Fibroblast of skin of abdomen (primary cell): ENCODE measurements at regions not wholly inside any gene's neighbourhood (a gene's known extent, or its start where the extent isn't known, plus 50 kb on each side); places are given as distances from the start of the nearest gene placed in this dataset.

ENCODE experiments used
- DNase-seq: peaks from one replicate; pipeline ENCODE4 v3.0.0-alpha.2; 2013

DNA sequence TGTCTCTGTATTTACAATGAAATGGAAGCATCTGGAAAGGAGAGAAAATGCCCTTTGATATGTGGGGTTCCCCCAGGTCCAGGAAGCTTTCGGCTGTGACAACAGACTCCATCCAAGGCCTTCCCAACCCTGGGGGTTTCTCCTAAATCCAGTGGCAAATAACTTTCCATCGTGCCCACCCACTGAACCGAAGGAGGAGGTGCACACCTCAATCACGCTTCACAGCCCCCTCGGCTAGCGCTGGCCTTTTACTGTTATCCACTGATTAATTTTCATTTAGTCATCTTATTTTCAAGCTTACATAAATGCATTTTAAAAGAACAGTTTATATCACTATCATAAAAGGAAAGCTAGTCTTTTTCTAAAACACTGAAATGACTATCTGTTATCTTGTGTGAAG, 286.8 kb upstream of the ZMIZ1 start:
- no peak for DNase-seq

DNA sequence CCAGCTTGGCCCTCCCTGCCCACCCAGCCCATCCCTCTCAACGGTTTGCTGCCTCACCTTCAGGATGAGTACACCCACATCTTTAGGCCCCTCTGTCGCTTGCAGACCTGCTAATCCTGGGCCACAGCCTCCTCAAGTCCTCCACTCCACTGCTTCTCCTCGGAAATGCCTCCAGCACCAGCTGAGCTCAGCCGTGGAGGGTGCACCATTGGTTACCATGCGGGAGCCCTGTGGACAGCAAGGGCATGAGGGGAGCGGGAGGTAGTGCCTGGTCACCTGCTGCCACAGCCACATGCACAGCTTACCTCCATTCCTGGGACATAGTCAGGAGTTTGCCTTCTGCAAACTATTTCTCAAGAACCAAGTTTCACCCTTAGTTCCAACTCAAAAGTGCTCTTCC, 286.3 kb upstream of the ZMIZ1 start:
- no peak for DNase-seq

DNA sequence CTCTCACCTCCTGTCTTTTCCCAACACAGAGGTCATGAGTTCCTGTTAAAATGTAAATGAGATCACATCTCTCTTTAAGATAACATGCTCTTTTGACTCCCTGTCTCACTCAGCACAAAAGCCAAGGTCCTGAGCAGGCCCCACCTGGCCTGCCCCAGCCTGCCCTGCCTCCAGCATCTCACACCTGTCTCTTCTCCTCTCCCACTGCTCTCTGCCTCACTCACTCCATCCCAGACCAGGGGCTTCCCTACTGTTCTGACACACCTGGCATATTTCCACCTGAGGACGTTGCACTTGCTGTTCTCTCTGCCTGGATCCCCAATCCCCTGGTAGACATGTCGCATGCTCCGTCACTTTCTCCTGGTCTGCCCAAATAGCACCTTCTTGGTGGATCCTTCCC, 285.0 kb upstream of the ZMIZ1 start:
- no peak for DNase-seq

DNA sequence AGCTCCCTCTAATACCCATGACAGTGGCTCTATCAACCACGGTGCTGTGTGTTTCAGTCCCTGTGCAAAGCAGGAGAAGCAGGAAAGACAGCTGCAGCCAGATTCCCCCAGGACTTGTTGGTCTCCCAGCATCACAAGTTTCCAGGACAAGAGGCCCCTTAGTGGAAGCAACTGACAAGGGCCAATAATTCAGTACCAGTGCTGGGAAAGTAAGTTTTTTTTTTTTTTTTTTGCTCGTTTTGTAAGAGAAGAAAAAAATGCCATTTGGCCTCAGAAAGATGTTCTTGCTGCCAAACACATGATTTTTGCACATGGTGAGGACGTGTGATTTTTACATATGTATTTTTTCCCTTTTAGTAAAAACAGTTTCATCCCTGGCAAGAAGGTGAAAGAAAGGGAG, 284.2 kb upstream of the ZMIZ1 start:
- DNase-seq = no peak

DNA sequence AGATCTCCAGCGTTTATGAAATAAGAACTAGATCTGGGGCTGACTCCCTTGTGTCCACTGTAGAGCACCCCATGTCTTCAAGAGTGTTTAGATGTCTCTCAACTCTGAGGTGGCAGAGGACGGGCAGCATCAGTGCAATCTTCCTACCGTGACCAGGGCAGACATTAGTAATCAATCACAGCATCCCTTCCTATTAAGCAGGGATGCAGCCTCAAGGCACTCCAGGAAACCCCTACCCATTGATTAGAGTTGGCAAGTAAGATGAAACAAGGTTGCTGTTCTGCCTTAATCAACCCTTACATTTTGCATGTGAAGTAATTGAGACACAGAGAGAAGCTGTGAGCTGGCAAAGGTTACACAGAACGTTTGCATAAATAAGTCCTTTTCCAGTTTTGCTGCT, 283.7 kb upstream of the ZMIZ1 start:
- no peak for DNase-seq

DNA sequence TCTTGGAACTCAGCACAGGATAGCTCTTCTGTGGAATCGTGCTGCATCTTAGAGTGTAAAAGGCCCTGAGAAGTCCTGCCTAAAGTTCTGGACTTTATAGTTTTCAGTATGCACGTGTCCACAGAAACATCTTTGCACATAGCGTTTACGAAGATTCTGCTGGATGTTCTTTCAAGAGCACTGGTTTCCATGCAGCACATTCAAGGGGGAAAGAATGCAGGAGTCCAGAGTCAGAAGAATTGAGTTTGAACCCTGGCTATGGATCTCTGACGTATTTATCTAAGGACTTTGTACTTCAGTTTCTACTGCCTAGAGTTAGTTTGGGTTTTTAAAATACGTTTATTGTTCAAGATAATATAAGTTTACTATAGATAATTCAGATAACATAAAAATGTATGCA, 282.8 kb upstream of the ZMIZ1 start:
- no peak for DNase-seq

DNA sequence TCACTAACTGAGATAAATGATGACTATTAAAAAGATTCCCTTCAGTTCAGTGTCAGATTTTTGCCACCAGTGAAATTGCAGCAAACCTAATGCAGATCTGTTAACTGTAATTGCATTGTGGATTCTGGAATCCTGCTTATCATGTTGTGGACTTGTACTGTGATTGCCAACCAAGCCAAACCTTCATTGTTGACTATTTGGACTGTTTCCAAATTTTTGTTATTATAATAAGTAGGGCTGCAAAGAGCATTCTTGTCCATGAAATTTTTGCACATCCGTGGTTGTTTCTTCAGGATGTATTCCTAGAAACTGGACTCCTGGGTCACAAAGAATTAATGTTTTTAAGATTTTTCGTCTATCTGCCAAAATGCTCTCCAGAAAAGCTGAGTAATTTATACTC, 281.6 kb upstream of the ZMIZ1 start:
- no peak for DNase-seq

DNA sequence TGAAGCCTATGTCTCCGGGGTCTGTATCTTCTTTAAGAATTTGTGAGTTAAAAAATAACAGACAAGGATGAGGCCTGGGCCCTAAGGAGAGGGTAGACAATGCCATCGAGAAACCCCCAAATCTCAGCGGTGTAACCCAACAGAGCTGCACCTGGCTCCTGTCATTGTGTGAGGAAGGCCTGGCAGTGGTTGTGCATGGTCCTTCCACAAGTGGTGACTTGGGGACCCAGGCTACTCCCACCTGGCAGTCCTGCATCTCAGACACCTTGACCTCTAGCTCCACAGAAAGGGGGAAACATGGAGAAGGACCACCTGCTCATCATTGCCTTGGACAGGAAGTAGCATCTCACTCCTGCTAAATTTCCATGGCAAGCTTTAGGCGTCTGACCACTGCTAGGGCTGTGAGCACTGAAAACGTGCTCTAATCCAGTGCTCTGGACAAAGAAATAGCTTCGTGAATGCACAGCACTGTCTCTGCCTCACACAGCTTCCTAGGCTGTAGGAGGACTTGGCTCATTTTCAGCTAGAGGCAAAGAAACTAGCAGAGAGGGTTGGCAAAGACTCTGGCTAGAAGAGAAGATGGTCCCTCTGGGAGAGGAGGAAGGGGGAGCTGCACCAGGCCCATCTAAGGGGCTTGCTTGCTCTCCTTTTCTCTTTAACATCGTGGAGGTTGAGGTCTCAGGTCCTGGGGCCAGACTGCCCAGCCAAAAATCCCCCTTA, 273.9 kb upstream of the ZMIZ1 start:
- DNase-seq = no peak

DNA sequence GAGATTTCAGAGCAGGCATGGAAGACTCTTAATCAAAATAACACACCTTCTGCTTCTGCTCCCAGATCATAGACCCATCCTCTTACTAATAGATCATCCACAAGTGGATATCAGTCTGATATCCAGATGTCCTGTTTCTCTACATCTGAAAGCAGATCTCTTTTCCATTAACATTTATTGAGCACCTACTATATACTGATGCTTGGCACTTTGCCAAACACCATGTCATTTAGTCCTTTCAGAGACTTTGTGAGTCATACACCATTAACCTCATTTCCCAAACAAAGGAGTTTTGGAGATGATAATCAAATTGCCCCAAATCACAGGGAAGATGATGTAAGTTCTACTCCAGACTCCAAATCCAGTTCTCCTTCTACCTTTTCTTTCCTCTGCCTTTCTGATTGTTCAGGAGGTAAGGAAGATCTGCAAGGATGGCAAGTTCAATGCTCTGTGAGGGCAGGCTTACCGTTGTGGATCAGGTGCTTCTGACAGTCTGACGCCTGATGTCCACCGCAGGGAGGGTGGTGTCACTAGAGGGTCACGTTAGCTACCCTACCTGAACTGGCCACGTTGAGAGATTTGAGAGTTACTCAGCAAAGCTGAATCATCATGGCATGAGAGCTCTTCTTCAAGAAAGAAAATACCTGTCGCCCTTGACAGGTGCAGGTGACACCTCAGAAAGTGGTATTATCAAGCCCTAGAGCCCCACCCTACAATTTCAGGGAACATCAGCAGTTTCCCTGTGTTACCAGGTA, 269.6 kb upstream of the ZMIZ1 start:
- DNase-seq = no peak

DNA sequence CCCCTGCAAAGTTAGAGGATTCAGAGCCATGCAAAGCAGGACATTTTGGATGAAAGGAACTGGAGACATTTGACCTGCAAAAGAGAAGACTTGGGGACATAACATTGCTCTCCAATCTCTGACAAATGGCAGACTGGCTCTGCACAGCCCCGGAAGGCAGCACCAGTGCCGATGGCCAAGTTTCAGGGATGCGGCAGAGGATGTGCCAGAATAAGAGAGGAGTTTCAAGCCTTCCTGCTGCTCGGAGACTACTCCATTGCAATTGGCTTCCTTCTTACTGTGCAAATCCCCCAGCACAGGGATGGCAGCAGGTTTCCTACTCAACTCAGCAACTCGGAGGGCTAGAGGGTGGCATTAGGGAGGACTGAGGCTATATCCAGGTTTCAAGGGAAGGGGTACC, 268.8 kb upstream of the ZMIZ1 start:
- no peak for DNase-seq

DNA sequence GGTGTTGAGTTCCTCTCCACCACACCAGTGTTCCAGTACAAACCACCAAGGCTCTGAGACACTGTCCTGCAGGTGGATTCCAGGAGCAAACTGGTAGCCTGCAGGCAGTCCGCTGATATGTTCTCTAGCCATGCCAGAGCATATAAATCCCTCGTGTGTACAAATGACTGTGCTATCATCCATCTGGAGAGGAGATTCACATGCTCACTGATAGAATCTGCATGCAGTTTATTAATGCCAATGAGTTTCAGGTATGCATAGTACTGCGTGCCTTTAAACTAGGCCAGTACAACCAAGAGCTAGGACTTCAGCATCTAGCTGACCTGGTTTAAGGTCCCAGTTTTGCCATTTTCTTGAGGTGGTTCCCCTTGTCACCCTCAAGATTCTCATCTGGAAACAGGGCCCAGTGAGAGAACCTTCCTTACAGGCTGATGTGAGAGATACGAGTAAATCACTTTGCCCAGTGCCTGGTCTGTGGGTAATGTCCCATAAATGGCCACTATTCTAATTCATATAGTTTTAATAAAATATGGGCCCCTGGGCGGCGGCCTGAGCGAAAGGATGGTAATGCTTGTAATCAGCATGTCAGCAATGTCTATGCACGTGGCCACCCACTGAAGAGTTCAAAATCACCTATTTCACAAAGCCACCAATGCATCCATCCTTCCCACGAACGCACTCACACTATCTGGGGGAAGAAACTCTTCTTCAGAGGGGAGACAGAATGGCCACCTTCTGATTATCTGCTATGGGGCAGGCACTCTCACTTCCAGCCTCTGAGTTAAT, 268.0 kb upstream of the ZMIZ1 start:
- no peak for DNase-seq

DNA sequence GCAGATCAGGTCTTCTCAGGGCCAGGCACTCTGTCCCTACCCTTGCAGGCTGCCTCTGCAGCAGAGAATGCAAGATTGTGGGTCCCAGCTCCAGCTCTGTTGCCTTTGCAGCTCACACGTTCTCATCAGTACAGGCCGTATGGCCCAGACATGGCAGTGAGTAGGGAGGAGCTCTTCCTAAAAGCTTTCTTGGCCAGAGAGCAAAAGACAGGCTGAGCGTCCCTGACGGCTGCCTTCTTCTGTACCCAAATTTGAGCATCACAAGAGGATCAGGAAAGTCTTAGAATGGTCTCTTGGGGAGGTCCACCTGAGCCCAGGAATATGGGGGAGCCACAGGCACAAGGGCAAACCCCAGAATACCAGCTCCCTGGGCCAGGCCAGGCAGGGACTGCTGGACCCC, 266.3 kb upstream of the ZMIZ1 start:
- peak; percentile 28 for DNase-seq

DNA sequence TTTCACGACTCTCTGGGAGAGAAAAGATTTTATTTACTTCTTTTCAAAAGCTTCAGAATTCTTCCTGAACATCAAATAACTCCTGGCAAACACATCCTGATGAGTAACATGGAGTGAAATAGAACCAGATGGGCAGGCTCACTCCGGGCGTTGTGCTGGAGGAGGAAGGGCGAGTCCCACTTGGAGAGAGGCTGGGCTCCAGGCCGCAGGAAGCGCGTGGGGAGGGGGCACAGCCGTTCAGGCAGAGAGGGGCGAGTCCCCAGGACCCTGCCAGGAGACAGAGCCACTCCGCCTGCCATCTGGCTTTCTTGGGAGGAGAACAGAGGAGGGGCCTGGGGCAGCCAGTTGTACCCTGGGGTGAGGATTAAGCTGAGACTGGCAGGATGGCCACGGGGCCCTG, 265.9 kb upstream of the ZMIZ1 start:
- DNase-seq = peak; percentile 88

DNA sequence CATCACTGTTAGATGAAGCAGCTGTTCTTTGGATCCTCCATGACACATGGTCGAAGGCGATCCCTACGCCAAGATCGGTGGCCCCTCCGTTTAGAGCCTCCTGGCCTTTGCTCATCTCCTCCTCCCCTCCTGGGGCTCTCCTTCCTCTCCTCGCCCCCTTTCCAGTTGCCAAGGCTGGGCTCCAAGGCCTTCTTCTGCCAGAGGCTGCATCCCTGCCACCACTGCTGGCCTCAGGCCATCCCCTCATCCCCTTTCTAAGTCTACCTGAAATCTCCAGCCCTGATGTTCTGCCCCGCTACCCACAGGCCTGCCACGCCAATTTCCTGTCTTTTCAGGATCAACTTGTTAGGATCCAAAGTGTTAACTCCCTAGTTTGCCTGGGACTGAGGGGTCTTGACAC, 265.1 kb upstream of the ZMIZ1 start:
- no peak for DNase-seq

DNA sequence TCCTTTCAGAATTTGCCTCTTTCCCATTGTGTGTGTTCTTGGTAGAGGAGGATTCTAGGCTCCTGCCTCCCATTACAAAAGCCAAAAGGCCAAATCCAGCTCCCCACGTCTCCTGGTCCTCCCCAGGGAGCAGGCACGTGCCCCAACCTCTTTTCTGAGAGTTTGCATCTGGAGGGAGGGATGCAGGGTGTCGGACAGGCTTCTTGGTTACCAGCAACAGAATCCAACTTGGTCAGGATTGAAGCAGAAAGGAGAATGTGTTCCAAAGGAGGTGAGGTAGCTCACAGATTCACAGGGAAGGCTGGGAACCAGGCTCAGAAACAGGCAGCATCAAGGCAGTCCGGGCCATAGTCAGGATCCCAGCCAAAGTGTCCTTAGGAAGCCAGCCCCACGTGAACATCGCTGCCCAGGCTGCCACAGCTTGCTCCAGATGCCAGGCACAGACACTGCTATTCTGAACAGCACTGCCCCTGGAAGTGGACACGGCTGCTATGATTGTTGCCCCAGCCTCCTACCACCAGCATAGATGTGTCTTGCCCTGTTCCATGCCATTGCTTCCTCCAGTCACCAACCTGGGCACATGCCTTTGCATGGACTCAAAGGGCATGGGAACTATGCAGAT, 264.2 kb upstream of the ZMIZ1 start:
- DNase-seq = no peak

DNA sequence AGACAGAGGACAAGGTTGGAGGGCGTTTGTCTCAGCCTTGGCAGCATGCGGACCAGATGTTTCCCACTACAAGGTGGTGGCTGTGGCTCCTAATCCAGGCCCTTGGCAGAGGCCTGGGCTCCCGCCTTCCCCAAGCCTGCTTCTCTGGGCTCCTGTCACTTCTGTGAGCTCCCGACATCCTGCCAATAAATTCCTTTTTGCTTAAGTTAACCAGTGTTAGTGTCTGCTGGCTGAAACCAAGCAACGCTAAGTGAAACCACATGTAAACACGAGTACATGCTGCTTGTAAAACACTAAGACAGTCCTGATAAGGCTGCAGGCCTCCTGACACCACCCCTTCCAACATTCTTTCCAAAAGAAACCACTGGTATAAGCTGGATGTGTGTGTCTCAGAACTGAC, 263.6 kb upstream of the ZMIZ1 start:
- DNase-seq = peak; percentile 99

DNA sequence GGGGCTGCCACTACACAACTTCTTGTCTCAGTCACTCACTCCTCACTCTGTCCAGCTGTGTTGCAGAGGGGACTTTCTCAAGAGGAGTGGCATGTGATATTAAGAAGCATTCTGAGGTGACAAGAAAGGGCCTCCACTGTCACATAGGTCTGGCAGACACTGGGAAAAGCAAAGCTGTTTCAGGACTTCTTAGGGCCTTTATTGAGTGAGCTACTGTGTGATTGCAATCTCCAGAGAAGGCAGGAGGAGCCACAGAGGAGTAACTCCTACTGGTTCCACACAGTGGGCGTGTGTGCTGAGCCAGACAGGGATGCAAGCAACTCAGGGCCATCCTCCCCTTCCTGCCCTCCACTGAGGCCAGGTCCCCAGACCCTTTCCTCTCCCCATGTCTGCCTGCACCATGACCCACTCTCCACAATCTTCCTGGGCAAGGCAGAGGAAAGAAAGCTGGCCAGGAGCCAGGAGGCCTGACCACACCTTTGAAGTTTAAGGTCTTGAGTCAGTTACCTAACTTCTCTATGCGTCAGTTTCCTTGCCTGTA, 262.0 kb upstream of the ZMIZ1 start:
- no peak for DNase-seq

DNA sequence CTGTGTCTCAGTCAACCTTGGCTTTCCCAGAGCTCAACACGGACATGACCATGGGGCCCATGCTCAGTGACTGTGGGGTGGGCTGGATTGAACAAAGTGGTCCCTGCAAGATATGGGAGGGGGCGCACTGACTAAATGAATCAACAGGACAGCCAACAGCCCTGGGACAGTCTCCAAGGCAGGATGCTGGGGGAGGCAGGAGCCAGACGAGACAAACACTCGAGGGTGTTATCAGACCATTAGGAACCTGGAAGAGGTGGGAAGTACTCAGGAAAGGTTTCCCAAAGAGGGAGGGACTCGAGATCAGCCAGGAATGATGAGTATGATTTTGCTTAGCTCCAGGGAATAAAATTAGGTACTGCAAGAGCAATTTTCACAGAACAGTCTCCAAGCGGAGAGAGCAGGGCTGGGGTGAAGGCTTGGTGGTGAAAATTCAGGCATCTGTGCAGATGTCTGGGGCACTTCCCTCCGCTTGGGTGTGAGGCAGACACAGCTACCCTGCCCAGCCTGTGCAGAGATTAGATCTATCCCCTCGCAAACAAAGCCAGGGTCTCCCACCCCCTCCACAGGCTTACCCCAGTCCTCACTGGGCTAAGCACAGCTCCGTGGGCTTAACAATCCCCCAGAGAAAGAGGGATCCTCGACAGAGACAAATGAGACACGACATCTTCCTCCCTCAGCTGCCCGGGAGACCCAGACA, 261.1 kb upstream of the ZMIZ1 start:
- DNase-seq = no peak

DNA sequence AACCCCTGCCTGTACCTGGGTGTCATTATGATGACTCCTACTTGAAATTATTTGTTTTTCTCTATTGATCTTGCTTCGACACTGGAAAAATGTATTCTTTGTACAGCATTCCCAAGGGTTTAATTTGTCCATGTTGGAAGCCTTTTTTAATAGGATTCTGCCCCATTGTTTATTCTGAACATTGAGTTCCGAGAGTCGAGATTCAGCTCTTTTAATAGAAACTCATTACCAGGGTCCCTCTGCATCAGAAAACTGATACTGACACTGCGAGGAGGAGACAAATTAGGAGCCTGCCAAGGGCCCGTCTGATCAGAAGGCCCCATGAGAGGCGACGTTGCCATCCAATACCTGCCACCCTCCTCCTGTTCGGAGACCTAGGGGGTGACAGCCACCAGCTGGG, 260.5 kb upstream of the ZMIZ1 start:
- DNase-seq = no peak

DNA sequence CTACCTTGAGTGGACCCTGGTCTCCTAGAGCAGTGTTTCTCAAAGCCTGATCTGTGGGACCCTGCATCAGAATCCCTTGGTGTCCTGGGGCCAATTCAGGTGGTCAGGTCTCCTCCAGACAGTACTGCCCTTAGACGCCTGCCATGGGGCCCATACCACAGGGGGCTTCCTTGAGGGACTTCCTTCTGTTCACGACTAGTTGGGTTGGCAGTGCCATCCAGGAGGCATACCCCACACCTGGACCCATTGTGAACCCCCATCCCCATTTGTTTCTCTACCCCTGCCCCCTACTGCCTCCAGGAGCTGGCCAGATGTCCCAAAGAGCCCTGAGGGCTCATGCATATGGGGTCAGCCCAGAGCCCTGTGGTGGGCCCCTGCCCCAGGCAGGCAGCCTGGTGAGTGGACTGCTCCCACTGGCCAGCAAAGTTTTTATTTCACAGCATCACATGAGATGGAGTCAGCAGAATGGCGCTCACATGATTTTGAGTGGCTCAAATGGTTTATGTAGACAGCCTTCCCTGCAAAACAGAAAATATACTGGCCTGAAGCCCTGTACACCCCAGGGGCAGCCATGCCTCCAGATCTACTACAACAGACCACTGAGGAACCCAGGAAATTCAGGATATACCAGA, 259.9 kb upstream of the ZMIZ1 start:
- DNase-seq = no peak

DNA sequence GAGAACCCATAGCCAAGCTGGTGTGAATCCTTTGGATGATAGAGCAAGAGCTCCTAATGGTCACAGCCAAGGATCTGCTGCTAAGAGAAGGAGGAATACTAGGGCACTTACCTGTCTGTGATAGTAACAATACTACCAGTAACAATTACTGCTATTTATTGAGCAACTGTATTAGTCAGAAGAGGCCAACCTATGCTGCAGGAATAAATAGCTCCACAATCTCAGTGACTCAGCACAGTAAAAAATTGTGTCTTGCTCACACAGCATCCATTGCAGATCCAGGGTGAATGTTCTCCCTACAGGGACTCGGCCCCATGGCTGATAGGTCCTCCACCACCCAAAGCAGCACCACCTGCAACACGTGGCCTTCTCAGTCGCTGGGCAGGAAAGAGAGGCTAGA, 257.6 kb upstream of the ZMIZ1 start:
- no peak for DNase-seq
